ENCODE measurements at regions not wholly inside any gene's neighbourhood (a gene's known extent, or its start where the extent isn't known, plus 50 kb on each side); places are given as distances from the start of the nearest gene placed in this dataset.

DNA sequence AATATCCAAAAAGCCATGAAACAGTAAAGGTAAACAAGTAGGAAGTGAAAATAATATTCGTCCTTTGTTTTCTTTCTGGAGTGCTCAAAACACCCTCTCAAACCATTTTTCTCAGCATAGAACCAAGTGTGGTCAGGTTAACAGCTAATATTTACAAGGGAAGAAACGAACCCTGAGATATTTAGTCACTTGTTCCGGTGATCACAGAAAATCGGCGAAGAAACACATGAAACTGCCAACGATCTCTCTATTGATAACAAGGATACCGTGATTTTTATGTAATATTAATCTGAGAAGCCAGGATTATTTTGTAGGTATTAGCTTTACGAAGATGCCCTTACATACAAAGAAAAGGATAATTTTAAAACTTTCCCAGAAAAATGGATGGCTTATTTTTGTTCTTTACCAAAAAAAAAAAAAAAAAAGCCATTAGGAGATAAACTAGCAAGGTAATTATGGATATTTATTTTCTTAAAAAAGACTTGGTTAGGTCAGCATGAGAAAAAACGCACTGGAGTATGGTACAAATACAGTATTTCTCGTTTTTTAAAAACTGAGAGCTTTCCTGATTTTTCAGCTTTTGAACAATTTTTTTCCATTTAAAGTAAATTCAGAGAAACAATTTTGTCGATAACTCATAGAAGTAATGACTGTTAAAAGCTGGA is 107.3 kb upstream of the HNRNPU start:
- ATAC-seq (no peak), DNase-seq (no peak)
- Histone ChIP-seq H3K9me3 (no peaks in the 10 kb centered on the region), H3K4me3 (peak overlapping the region; percentile 22 to 57), H3K27ac (peak overlapping the region; percentile 97 to 100 (median 100)), H3K4me1 (peaks cover 20% of the 10 kb centered on the region), H3K36me3 (replicated peaks in 1 of 2; ENCODE audit: insufficient read depth in 1 of 2, low read depth in 2 of 2) (no peaks in the 10 kb centered on the region), H3K27me3 (no peaks in the 10 kb centered on the region)
- WGBS, 2 donors: 10 to 11% methylated on average over 11 of the region's 11 CpGs
- intact Hi-C loops (cut with DNase I): loop anchor here (10.0 kb wide), 1 partner anchor 97 kb away; no protein-coding TSS in a partner anchor
- no peak for TF ChIP-seq POLR2A (IDR thresholded peaks at IDR 0.05)
- TF ChIP-seq, protein P1, sequence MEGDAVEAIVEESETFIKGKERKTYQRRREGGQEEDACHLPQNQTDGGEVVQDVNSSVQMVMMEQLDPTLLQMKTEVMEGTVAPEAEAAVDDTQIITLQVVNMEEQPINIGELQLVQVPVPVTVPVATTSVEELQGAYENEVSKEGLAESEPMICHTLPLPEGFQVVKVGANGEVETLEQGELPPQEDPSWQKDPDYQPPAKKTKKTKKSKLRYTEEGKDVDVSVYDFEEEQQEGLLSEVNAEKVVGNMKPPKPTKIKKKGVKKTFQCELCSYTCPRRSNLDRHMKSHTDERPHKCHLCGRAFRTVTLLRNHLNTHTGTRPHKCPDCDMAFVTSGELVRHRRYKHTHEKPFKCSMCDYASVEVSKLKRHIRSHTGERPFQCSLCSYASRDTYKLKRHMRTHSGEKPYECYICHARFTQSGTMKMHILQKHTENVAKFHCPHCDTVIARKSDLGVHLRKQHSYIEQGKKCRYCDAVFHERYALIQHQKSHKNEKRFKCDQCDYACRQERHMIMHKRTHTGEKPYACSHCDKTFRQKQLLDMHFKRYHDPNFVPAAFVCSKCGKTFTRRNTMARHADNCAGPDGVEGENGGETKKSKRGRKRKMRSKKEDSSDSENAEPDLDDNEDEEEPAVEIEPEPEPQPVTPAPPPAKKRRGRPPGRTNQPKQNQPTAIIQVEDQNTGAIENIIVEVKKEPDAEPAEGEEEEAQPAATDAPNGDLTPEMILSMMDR (IDR thresholded peaks at IDR 0.05): no peak

DNA sequence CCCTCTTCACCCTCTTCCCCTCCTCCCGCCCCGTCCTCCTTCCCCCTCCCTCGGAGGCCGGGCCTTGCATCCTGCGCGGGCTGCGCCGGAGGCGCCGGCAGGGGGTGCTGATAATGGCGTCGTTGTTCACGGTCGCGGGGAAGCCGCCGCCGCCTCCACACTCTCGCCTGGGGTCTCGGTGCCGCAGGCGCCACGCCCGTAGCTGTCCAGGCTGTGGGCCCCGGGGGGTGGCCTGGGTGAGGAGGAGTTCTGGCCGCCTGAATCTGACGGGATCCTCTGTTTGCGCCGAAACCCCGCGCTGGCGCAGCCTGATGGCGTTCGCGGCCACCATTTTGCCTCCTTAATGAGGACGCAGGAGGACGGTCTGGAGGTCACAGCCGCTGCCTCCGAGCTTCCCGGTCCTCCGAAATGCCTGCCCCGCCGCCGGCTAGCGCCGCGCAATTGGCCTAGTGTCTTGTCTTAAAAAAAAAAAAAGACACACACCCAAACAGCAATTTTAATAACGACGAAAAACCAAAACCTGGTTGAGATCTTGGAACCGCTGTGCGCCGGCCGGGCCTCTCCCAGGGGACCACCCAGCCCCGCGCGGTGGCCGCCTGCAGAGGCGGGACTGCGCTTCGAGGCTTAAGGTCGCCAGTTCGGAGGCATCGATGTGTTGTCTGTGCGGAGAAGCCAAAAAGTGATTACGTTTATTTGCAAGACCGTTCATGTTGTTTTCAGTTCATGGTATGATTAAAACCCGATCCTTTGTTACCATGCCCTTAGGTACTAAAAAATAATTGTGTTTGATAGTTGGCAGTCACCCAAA is 106.6 kb upstream of the HNRNPU start:
- Histone ChIP-seq H3K4me1 (peaks cover 20% of the 10 kb centered on the region), H3K27ac (peak overlapping the region; percentile 97 to 100 (median 100)), H3K4me3 (peak overlapping the region; percentile 22 to 57), H3K36me3 (replicated peaks in 1 of 2; ENCODE audit: insufficient read depth in 1 of 2, low read depth in 2 of 2) (no peaks in the 10 kb centered on the region), H3K9me3 (no peaks in the 10 kb centered on the region), H3K27me3 (no peaks in the 10 kb centered on the region)
- 0 to 1% methylated on average over 32 to 56 of the region's 67 CpGs for WGBS, 2 donors
- peak; percentile 91 to 97 (median 94) for TF ChIP-seq POLR2A (IDR thresholded peaks at IDR 0.05)
- TF ChIP-seq, protein P1 (IDR thresholded peaks at IDR 0.05): peak; percentile 33 to 92 (median 76)
- intact Hi-C loops (cut with DNase I): loop anchor here (10.0 kb wide), 1 partner anchor 96 kb away; no protein-coding TSS in a partner anchor
- peak; percentile 93 to 96 (median 94) for DNase-seq
- ATAC-seq: peak; percentile 87

DNA sequence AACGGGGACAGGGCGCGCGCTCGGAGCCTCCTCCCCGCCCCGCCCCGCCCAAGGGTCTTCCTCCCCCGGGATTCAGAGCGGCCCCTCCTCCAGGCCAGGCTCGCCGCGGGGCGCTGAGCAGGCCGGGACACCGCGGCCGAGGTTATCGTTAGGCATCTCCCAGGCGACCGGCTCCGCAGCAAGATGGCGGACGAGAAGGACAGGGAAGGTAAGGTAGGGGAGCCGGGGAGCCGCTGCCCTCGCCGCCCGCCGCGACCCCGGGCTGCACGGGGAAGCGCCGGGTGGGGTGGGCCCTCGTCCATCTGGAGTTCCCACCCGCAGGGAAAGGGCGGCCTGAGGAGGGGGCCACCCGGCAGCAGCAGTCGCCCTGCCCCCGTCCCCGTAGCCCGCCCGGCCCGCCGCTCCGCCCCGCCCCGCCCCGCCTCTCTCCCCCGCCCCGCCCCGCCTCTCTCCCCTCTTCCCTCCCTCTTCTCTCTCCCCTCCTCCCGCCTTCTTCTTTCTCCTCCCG is 105.9 kb upstream of the HNRNPU start:
- 1% methylated on average over 25 to 39 of the region's 55 CpGs for WGBS, 2 donors
- Histone ChIP-seq H3K4me3 (peak overlapping the region; percentile 43 to 57), H3K36me3 (replicated peaks in 1 of 2; ENCODE audit: insufficient read depth in 1 of 2, low read depth in 2 of 2) (no peaks in the 10 kb centered on the region), H3K27ac (peak overlapping the region; percentile 97 to 100 (median 100)), H3K9me3 (no peaks in the 10 kb centered on the region), H3K4me1 (peaks cover 20% of the 10 kb centered on the region), H3K27me3 (no peaks in the 10 kb centered on the region)
- ATAC-seq (peak; percentile 64), DNase-seq (peak; percentile 71 to 84 (median 80))
- TF ChIP-seq, protein P1 (IDR thresholded peaks at IDR 0.05): no peak
- peak in 1 of 3 donors; percentile 43 for TF ChIP-seq POLR2A (IDR thresholded peaks at IDR 0.05)
- intact Hi-C loops (cut with DNase I): loop anchor here (10.0 kb wide), 1 partner anchor 95 kb away; no protein-coding TSS in a partner anchor

DNA sequence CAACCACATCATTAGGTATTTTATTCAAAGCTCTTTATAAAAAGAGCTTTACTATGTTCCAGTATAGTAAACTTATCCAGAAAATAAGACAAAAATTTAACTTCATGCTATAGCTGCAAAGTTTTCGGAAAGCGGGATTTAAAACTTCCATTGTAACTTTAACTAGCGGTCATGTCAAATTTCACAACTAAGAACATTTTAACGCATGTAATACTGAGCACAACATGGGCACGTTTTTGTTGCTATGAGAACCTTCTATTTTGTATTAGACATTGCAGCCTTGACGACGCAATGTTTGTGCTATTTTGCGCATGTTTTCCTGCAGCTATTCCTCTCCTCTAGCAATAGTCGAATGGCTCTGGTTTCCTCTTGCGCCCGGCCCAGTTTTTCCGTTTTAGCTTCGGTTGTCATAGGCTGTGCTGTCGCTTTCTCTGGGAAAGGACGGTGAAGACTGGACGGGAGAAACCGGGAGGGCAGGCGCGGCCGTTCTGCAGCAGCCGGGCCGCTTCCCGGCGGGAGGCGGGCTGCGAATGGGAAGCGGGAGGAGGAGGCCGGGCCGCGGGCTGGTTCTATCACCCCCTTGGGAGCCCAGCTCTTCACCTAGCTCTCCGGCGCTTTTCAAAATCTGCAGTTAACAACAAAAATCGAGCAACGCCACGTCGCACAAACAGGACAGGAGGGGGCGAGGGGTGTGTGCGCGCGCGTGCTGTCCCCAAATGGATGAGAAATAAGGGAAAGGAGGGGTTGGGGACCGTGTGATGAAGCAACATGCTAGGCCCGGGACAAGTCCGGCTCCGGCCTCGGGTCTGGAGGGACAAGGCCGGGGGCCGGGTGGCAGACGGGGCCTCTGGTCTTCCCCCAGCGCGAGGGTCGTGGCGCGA is 105.3 kb upstream of the HNRNPU start:
- Histone ChIP-seq H3K27ac (peak overlapping the region; percentile 97 to 100 (median 100)), H3K4me1 (peaks cover 25% of the 10 kb centered on the region), H3K4me3 (peak overlapping the region; percentile 43 to 57), H3K36me3 (replicated peaks in 1 of 2; ENCODE audit: insufficient read depth in 1 of 2, low read depth in 2 of 2) (no peaks in the 10 kb centered on the region), H3K27me3 (no peaks in the 10 kb centered on the region), H3K9me3 (no peaks in the 10 kb centered on the region)
- intact Hi-C loops (cut with DNase I): loop anchor here (10.0 kb wide), 1 partner anchor 95 kb away; no protein-coding TSS in a partner anchor
- DNase-seq: peak; percentile 79 to 90 (median 82)
- TF ChIP-seq POLR2A (IDR thresholded peaks at IDR 0.05): peak; percentile 78 to 98 (median 95)
- TF ChIP-seq, protein P1 (IDR thresholded peaks at IDR 0.05): no peak
- peak; percentile 59 for ATAC-seq
- WGBS, 2 donors: 1% methylated on average over 32 to 53 of the region's 54 CpGs

Measured in body of pancreas (tissue), 4 donors.